ENCODE measurements at regions not wholly inside any gene's neighbourhood (a gene's known extent, or its start where the extent isn't known, plus 50 kb on each side); places are given as distances from the start of the nearest gene placed in this dataset.

GRCh38 chr2:155502766-155503165, 804.3 kb downstream of the KCNJ3 start:
- TF ChIP-seq, protein P1, sequence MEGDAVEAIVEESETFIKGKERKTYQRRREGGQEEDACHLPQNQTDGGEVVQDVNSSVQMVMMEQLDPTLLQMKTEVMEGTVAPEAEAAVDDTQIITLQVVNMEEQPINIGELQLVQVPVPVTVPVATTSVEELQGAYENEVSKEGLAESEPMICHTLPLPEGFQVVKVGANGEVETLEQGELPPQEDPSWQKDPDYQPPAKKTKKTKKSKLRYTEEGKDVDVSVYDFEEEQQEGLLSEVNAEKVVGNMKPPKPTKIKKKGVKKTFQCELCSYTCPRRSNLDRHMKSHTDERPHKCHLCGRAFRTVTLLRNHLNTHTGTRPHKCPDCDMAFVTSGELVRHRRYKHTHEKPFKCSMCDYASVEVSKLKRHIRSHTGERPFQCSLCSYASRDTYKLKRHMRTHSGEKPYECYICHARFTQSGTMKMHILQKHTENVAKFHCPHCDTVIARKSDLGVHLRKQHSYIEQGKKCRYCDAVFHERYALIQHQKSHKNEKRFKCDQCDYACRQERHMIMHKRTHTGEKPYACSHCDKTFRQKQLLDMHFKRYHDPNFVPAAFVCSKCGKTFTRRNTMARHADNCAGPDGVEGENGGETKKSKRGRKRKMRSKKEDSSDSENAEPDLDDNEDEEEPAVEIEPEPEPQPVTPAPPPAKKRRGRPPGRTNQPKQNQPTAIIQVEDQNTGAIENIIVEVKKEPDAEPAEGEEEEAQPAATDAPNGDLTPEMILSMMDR (IDR thresholded peaks at IDR 0.05): no peak
- TF ChIP-seq ZFX (IDR thresholded peaks at IDR 0.05; ENCODE audit: borderline replicate concordance): no peak
